Islet of Langerhans (tissue), 1 donor: ENCODE measurements at regions not wholly inside any gene's neighbourhood (a gene's known extent, or its start where the extent isn't known, plus 50 kb on each side); places are given as distances from the start of the nearest gene placed in this dataset.
"Not testable (repeated sequence)": the region's sequence is repeated elsewhere in the genome, so short reads cannot be mapped to it uniquely, and the experiment has no call there.

Source experiments
- FAIRE-seq: peaks from one replicate; lab custom pipeline; 2011; peaks lifted over from hg19 to GRCh38; lab: Jason Lieb, UNC

- not testable (repeated sequence) for FAIRE-seq
These were observed 52.3 kb downstream of the SEPTIN7 start for GRCh38 chr7:35853194-35853593.

- no peak for FAIRE-seq
These were observed 53.5 kb downstream of the SEPTIN7 start for GRCh38 chr7:35854311-35854710.

GRCh38 chr7:35856175-35856574 is 55.3 kb downstream of the SEPTIN7 start:
- FAIRE-seq: no peak

- FAIRE-seq: no peak
These were observed 59.8 kb downstream of the SEPTIN7 start for GRCh38 chr7:35860664-35861063.

- FAIRE-seq: no peak
These were observed 64.4 kb downstream of the SEPTIN7 start for GRCh38 chr7:35865287-35865686.

- FAIRE-seq: no peak
These were observed 65.3 kb downstream of the SEPTIN7 start for GRCh38 chr7:35866186-35866585.

GRCh38 chr7:35869117-35869516 is 68.3 kb downstream of the SEPTIN7 start:
- FAIRE-seq: not testable (repeated sequence)

- no peak for FAIRE-seq
These were observed 69.0 kb downstream of the SEPTIN7 start for GRCh38 chr7:35869810-35870209.

GRCh38 chr7:35871856-35872255 is 71.0 kb downstream of the SEPTIN7 start:
- FAIRE-seq: no peak

- FAIRE-seq: no peak
These were observed 74.0 kb downstream of the SEPTIN7 start for GRCh38 chr7:35874886-35875285.

GRCh38 chr7:35875292-35875691 is 74.4 kb downstream of the SEPTIN7 start:
- FAIRE-seq: no peak

GRCh38 chr7:35878351-35878750 is 77.5 kb downstream of the SEPTIN7 start:
- FAIRE-seq: no peak

- FAIRE-seq: not testable (repeated sequence)
These were observed 86.6 kb downstream of the SEPTIN7 start for GRCh38 chr7:35887430-35887829.

GRCh38 chr7:35889001-35889400 is 88.1 kb downstream of the SEPTIN7 start:
- FAIRE-seq: no peak

- FAIRE-seq: no peak
These were observed 89.0 kb downstream of the SEPTIN7 start for GRCh38 chr7:35889870-35890269.

- no peak for FAIRE-seq
These were observed 90.4 kb downstream of the SEPTIN7 start for GRCh38 chr7:35891004-35891830.

GRCh38 chr7:35893649-35894048 is 92.8 kb downstream of the SEPTIN7 start:
- peak; percentile 9 for FAIRE-seq

GRCh38 chr7:35894721-35895120 is 93.9 kb downstream of the SEPTIN7 start:
- FAIRE-seq: no peak

- FAIRE-seq: no peak
These were observed 99.8 kb downstream of the SEPTIN7 start for GRCh38 chr7:35900651-35901050.

GRCh38 chr7:35905555-35905954 is 104.7 kb downstream of the SEPTIN7 start:
- FAIRE-seq: no peak

GRCh38 chr7:35906191-35906908 is 105.5 kb downstream of the SEPTIN7 start:
- FAIRE-seq: peak; percentile 94

- FAIRE-seq: no peak
These were observed 107.7 kb downstream of the SEPTIN7 start for GRCh38 chr7:35908331-35909216.
